Iris pigment epithelial cell (primary cell): ENCODE measurements at regions not wholly inside any gene's neighbourhood (a gene's known extent, or its start where the extent isn't known, plus 50 kb on each side); places are given as distances from the start of the nearest gene placed in this dataset.
"Not testable (repeated sequence)": the region's sequence is repeated elsewhere in the genome, so short reads cannot be mapped to it uniquely, and the experiment has no call there.

Source experiments
- DNase-seq: peaks from one replicate; pipeline ENCODE4 v3.0.0-alpha.2; 2011; ENCODE audit warnings: low read depth

DNA sequence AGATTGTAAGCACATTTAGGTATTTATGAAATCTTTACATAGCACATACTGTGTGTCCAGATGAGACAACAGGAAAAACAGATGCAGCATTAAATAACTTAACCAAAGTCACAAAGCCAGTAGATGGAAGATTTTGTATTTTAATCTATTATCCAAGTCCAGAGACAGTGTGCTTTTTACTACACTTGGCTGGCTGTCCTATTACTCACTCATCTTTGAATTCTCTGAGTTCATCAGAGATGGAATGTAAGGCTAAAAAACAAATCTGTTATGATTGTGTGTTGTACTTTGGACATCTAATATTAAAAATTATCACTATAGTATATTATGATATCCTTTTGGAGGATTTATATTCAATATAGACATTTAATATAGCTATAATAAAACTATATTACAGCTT is 1189.4 kb downstream of the DSC3 start:
- DNase-seq = peak; percentile 11

GRCh38 chr18:29849144-29849543 is 1193.4 kb downstream of the DSC3 start:
- DNase-seq = peak; percentile 3

DNA sequence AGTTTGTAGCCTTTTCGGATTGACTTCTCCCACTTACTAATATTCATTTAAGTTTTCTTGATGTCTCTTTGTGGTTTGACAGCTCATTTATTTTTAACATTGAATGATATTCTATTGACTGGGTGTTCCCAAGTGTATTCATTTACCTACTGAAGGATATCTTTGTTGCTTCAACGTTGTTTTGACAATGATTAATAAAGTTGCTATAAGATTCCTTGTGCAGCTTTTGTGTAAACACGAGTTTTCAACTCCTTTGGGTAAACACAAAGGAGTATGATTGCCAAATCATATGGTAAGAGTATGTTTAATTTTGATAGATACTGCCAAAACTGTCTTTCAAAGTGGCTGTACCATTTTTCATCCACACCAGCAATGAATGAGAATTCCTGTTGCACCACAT is 1200.9 kb downstream of the DSC3 start:
- no peak for DNase-seq

DNA sequence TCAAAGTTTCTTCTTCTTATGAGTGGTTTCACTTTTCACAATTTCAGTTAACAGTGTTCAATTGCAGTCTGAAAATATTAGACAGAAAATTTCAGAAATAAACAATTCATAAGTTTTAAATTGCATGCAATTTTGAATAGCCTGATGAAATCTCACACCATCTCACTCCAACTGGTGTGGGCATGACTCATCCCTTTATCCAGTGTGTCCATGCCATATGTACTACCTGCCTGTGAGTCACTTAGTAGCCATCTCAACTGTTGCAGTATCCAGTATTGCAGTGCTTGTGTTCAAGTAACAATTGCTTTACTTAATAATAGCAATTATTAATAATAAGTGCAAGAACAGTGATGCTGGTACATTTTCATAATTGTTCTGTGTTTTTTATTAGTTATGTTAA is 1202.5 kb downstream of the DSC3 start:
- DNase-seq = peak; percentile 74

GRCh38 chr18:29838961-29839360 is 1203.6 kb downstream of the DSC3 start:
- not testable (repeated sequence) for DNase-seq

GRCh38 chr18:29838556-29838955 is 1204.0 kb downstream of the DSC3 start:
- DNase-seq = no peak

DNA sequence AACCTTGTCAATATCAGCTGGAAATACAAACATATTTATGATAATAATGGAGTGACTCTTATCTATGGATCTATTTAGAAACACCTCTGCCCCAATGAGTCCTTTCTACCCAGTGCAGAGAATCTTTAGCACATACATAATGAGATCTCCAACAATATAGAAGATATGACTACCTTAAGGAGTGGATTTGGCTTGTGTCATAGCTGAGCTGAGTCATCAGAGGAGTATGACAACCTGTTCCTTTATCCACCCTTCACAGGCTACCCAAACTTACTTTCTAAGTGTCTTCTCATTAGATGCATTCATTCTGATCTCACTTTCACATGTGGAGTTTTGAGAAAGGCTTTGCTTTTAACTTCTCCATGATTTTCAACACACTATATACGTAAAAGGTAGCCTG is 1218.9 kb downstream of the DSC3 start:
- peak; percentile 0 for DNase-seq

GRCh38 chr18:29821544-29821943 is 1221.0 kb downstream of the DSC3 start:
- no peak for DNase-seq

GRCh38 chr18:29811519-29811918 is 1231.0 kb downstream of the DSC3 start:
- DNase-seq = no peak

DNA sequence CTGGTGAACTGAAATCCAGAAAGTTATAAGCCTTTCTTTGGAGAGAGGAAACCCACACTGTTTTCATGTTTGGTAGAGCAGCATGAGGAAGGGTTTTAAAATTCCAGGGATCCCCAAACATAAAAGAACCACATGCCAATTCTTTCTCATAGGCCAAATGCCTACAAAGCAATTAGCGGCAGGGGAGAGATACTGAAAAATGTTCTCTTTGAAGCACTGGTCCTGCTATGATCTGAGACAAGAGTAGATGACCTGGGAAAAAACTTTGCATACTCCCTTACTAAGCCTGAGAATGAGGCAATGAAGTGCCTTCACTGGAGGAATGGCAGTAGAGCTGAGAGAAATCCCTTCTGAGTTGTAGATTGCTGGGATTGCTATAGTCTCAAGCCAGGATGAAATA is 1261.7 kb downstream of the DSC3 start:
- no peak for DNase-seq

- DNase-seq = peak; percentile 0
These were observed 1263.4 kb downstream of the DSC3 start for GRCh38 chr18:29779096-29779495.

GRCh38 chr18:29753379-29753778 is 1289.2 kb downstream of the DSC3 start:
- DNase-seq = peak; percentile 12

- peak; percentile 49 for DNase-seq
These were observed 1292.8 kb downstream of the DSC3 start for GRCh38 chr18:29749704-29750103.

DNA sequence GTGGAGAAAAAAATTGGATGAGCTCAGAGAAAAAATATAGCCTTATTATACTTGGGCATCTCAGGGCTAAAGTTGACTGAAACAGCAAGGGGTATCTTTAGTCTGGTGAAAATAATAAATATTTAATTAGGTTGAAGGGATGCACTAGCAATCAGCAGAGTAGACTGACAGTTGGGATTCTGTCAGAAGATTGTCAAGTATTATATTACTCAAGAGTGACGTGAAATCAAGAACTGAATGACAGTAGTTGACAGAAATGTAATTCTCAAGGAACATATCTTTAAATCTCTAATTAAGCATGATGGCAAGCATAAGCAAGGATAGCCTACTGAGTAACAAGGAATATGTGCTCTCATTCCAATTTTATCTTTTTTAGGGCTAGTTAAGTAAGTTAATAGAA is 1301.1 kb downstream of the DSC3 start:
- no peak for DNase-seq

DNA sequence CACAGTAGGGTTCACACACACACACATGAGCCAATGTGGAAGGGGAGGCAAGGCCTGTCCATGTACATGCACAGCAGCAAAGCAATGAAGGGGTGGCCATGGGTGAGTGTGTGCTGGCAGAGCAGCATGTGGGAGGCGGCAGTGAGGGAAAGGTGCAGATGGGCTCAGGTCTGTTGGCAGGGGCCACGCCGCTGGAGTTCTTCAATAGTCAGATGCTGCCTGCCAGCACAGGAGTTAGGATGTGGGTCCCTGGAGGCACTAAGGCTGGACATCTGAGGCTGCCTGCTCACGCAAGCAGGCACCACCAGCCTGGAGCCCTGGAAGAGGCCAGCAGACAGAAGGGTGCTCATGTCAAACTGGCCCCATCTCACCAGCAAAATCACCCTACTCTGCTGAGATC is 1304.9 kb downstream of the DSC3 start:
- DNase-seq = no peak

DNA sequence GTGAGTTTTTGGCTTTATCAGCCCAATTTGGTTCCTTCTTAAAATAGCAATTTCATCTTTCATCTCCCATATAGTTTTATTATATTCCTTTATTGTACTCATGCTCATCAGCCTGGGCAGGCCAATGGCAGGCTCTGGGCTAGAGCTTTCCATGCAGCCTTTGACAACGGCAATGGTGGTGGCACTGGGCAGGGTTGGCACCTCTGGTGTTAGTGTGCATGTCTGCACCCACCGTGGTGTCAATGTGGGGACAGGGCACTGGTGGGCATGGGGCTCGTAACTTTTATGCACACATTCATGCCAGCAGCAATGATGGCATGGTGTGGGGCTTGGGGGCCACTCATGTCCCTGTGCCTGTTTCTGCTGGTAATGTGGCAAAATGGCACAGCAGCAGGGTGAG is 1305.4 kb downstream of the DSC3 start:
- DNase-seq = no peak

DNA sequence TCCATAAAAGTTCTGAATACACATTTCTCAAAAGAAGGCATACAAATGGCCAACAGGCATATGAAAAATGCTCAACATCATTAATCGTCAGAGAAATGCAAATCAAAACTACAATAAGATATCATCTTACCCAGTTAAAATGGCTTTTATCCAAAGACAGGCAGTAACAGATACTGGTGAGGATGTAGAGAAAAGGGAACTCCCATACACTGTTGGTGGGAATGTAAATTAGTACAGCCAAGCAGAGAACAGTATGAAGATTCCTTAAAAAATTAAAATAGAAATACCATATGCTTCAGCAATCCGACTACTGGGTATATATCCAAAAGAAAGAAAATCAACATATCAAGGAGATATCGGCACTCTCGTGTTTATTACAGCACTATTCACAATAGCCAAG is 1312.5 kb downstream of the DSC3 start:
- no peak for DNase-seq

- DNase-seq = no peak
These were observed 1315.9 kb downstream of the DSC3 start for GRCh38 chr18:29726646-29727045.

- not testable (repeated sequence) for DNase-seq
These were observed 1319.1 kb downstream of the DSC3 start for GRCh38 chr18:29723486-29723885.

DNA sequence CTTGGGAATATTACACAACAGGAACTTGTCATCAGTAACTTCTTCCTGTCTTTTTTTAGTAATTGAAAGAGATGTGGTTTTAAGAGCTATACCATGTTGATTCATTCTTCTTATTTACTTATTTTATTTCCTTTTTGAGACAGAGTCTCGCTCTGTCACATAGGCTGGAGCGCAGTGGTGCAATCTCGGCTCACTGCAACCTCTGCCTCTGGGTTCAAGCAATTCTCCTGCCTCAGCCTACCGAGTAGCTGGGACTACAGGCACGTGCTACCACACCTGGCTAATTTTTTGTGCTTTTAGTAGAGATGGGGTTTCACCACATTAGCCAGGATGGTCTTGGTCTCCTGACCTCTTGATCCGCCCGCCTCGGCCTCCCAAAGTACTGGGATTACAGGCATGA is 1326.6 kb downstream of the DSC3 start:
- not testable (repeated sequence) for DNase-seq

- no peak for DNase-seq
These were observed 1329.8 kb downstream of the DSC3 start for GRCh38 chr18:29712785-29713184.

DNA sequence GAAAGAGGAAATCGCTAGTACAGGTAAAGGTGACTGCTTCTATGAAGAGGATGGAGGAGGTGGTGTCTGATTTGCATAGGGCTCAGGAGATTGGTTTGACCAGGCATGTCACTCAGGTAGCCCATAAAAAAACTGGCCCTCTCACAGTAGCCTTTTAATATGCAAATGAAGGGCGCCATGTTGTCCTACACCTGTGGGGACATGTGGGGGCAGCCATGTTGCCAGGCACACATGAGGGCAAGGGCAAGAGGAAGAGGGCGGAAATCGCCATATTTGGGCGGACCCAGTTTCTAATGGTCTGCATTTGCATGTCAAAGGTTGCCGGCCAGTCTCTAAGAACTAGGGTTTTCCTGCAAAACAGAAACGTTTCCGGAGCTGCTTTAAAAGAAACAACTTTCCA is 1330.6 kb downstream of the DSC3 start:
- DNase-seq = no peak

DNA sequence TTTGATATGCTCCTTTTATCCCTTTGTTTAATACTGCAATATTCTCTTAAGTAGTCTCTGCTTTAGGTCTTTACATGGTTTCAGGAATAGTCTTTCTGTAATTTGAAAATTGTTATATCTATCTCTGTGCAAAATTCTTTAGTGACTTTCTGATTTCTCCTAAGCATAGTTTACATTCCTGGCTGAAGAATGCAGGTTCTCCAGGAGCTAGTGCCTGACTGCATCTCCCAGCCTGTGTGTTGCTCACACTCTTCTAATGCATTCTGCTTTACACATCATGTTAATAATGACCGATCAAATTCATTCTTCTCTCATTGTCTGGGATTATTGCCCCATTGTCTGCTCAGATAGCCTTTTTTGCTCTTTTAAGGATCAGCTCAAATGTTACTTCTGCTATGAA is 1349.2 kb downstream of the DSC3 start:
- DNase-seq = no peak

DNA sequence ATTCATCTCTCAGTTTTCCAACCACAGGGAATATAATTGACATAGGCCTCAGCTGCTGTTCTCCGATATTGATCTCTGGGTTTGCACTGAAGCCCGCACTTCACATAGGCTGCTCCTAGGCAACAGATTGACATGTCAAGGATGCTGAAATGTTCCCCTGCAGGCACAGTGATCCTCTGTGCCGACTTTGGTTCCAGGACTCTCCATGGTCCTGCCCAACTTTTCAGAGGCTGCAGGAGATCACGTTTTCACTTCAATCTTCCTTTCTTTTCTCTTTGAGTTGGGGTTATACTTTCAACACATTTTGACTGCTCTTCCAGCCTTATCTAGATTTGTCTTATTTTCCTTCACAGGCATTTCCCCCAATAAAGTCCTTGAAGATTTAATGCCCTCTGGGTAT is 1361.0 kb downstream of the DSC3 start:
- no peak for DNase-seq
